ENCODE measurements at regions not wholly inside any gene's neighbourhood (a gene's known extent, or its start where the extent isn't known, plus 50 kb on each side); places are given as distances from the start of the nearest gene placed in this dataset.

DNA sequence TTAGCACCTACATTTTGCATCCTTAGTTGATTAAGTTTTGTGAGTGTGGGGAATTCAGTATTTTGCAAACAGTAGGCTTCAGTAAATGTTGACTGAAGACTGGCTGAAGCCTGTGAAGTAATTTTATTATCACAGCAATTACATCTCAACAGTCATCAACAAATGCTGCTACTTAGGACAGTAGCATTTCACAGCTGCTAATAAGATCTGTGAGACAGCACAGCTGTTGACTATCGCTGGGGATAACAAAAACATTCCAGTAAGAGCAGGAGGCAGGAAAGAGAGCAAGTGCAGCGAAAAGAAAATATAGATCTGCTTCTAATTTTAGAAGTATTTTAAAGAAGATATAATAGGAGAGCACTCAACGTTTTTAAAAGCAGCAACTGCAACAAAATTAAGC is 117.3 kb upstream of the FGF10 start:
- TF ChIP-seq, protein P1, sequence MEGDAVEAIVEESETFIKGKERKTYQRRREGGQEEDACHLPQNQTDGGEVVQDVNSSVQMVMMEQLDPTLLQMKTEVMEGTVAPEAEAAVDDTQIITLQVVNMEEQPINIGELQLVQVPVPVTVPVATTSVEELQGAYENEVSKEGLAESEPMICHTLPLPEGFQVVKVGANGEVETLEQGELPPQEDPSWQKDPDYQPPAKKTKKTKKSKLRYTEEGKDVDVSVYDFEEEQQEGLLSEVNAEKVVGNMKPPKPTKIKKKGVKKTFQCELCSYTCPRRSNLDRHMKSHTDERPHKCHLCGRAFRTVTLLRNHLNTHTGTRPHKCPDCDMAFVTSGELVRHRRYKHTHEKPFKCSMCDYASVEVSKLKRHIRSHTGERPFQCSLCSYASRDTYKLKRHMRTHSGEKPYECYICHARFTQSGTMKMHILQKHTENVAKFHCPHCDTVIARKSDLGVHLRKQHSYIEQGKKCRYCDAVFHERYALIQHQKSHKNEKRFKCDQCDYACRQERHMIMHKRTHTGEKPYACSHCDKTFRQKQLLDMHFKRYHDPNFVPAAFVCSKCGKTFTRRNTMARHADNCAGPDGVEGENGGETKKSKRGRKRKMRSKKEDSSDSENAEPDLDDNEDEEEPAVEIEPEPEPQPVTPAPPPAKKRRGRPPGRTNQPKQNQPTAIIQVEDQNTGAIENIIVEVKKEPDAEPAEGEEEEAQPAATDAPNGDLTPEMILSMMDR (IDR thresholded peaks at IDR 0.05; ENCODE audit: insufficient read depth, low read depth, low read length): no peak
- no peak for TF ChIP-seq EZH2 (IDR thresholded peaks at IDR 0.05; ENCODE audit: insufficient read depth, low read length)

All from astrocyte (in vitro differentiated cells and primary cell).